HG03039 (cell line): ENCODE measurements at regions not wholly inside any gene's neighbourhood (a gene's known extent, or its start where the extent isn't known, plus 50 kb on each side); places are given as distances from the start of the nearest gene placed in this dataset.
"Not testable (repeated sequence)": the region's sequence is repeated elsewhere in the genome, so short reads cannot be mapped to it uniquely, and the experiment has no call there.

Experiments
- ATAC-seq: cut with Tn5 transposase; IDR thresholded peaks from one replicate; pipeline ENCODE4 v1.9.1; 2021; ENCODE audit warnings: mild to moderate bottlenecking, moderate library complexity; ENCODE audit not compliant: unreplicated experiment

- ATAC-seq: peak; percentile 80
Measured at GRCh38 chr5:118506217-118506852, 482.0 kb downstream of the DTWD2 start.

- not testable (repeated sequence) for ATAC-seq
Measured at GRCh38 chr5:118502232-118502631, 486.1 kb downstream of the DTWD2 start.

- no peak for ATAC-seq
Measured at GRCh38 chr5:118491351-118491750, 497.0 kb downstream of the DTWD2 start.

- ATAC-seq: no peak
Measured at GRCh38 chr5:118486647-118487225, 501.6 kb downstream of the DTWD2 start.

GRCh38 chr5:118479285-118479684 is 509.1 kb downstream of the DTWD2 start:
- no peak for ATAC-seq

GRCh38 chr5:118478852-118479251 is 509.5 kb downstream of the DTWD2 start:
- no peak for ATAC-seq

- no peak for ATAC-seq
Measured at GRCh38 chr5:118468085-118468484, 520.3 kb downstream of the DTWD2 start.

GRCh38 chr5:118467103-118467502 is 521.2 kb downstream of the DTWD2 start:
- no peak for ATAC-seq

- no peak for ATAC-seq
Measured at GRCh38 chr5:118466418-118466817, 521.9 kb downstream of the DTWD2 start.

GRCh38 chr5:118462276-118462675 is 526.1 kb downstream of the DTWD2 start:
- not testable (repeated sequence) for ATAC-seq

GRCh38 chr5:118461436-118461835 is 526.9 kb downstream of the DTWD2 start:
- no peak for ATAC-seq

GRCh38 chr5:118459490-118459889 is 528.9 kb downstream of the DTWD2 start:
- ATAC-seq: no peak

GRCh38 chr5:118456085-118456484 is 532.3 kb downstream of the DTWD2 start:
- ATAC-seq: no peak

- no peak for ATAC-seq
Measured at GRCh38 chr5:118451697-118452247, 536.6 kb downstream of the DTWD2 start.

GRCh38 chr5:118450554-118451332 is 537.6 kb downstream of the DTWD2 start:
- no peak for ATAC-seq

GRCh38 chr5:118447350-118447749 is 541.0 kb downstream of the DTWD2 start:
- no peak for ATAC-seq

- ATAC-seq: no peak
Measured at GRCh38 chr5:118441956-118442355, 546.4 kb downstream of the DTWD2 start.

- ATAC-seq: no peak
Measured at GRCh38 chr5:118441034-118441433, 547.3 kb downstream of the DTWD2 start.

- no peak for ATAC-seq
Measured at GRCh38 chr5:118440496-118440895, 547.9 kb downstream of the DTWD2 start.

- ATAC-seq: no peak
Measured at GRCh38 chr5:118439831-118440230, 548.5 kb downstream of the DTWD2 start.

- ATAC-seq: no peak
Measured at GRCh38 chr5:118435131-118435530, 553.2 kb downstream of the DTWD2 start.

- ATAC-seq: no peak
Measured at GRCh38 chr5:118434522-118434921, 553.8 kb downstream of the DTWD2 start.
